ENCODE measurements at regions not wholly inside any gene's neighbourhood (a gene's known extent, or its start where the extent isn't known, plus 50 kb on each side); places are given as distances from the start of the nearest gene placed in this dataset.
"Not testable (repeated sequence)": the region's sequence is repeated elsewhere in the genome, so short reads cannot be mapped to it uniquely, and the experiment has no call there.

DNA sequence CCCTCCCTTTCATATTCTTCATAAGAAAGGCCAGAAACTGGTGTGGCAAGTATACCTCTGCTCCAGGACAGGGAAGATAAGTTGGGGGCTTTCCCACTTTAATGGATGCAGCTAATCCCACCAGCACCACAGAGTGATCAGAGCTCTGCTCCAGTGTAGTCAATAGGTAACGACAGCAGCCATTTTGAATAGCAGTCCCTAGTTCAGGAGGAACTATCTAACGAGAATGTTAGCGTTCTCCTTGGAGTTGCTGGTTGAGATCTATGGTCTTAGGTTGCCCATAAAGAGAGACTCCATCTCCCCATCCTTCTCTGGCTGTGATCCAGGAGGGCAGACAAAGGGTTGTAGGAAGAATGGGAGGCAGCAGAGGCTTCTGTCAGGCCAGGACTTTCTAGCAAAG lies 64.0 kb upstream of the CCDC90B start:
- Histone ChIP-seq H3K4me3 (ENCODE audit: low read depth, low read length) (no peak overlapping the region), H3K4me1 (ENCODE audit: control insufficient read depth, insufficient read depth, low read length) (no peaks in the 10 kb centered on the region), H3K36me3 (ENCODE audit: control insufficient read depth in 2 of 2, insufficient read depth in 1 of 2, low read length in 2 of 2) (no peaks in the 10 kb centered on the region), H3K27ac (ENCODE audit: extremely low read depth, low read depth, low read length) (no peak overlapping the region), H3K9me3 (ENCODE audit: control insufficient read depth, insufficient read depth, low read depth, low read length) (no peaks in the 10 kb centered on the region)
- ChIA-PET CTCF (no interaction called here), POLR2A (no interaction called here)
- TF ChIP-seq, protein P1, sequence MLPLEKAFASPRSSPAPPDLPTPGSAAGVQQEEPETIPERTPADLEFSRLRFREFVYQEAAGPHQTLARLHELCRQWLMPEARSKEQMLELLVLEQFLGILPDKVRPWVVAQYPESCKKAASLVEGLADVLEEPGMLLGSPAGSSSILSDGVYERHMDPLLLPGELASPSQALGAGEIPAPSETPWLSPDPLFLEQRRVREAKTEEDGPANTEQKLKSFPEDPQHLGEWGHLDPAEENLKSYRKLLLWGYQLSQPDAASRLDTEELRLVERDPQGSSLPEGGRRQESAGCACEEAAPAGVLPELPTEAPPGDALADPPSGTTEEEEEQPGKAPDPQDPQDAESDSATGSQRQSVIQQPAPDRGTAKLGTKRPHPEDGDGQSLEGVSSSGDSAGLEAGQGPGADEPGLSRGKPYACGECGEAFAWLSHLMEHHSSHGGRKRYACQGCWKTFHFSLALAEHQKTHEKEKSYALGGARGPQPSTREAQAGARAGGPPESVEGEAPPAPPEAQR (tag by site-specific recombination; IDR thresholded peaks at IDR 0.05) = no peak
- TF ChIP-seq ZNF529 (tag by site-specific recombination; IDR thresholded peaks at IDR 0.05; ENCODE audit: insufficient replicate concordance) = no peak
- no peak for TF ChIP-seq ZNF596 (tag by site-specific recombination; IDR thresholded peaks at IDR 0.05)
- TF ChIP-seq ZNF830 (tag by site-specific recombination; IDR thresholded peaks at IDR 0.05; ENCODE audit: low read depth) = no peak
- no peak for TF ChIP-seq ZNF155 (tag by site-specific recombination; IDR thresholded peaks at IDR 0.05)
- no peak for TF ChIP-seq ZNF776 (tag by site-specific recombination; IDR thresholded peaks at IDR 0.05; ENCODE audit: borderline replicate concordance)
- no peak for TF ChIP-seq ZNF843 (tag by site-specific recombination; IDR thresholded peaks at IDR 0.05)
- TF ChIP-seq ZNF248 (tag by site-specific recombination; IDR thresholded peaks at IDR 0.05) = no peak
- no peak for TF ChIP-seq ZNF777 (tag by site-specific recombination; IDR thresholded peaks at IDR 0.05; ENCODE audit: borderline replicate concordance)
- no peak for TF ChIP-seq ZNF239 (tag by site-specific recombination; IDR thresholded peaks at IDR 0.05)

GRCh38 chr11:83349296-83349695 lies 63.1 kb upstream of the CCDC90B start:
- ChIA-PET POLR2A (no interaction called here), CTCF (no interaction called here)
- Histone ChIP-seq H3K27ac (ENCODE audit: extremely low read depth, low read depth, low read length) (no peak overlapping the region), H3K4me3 (ENCODE audit: low read depth, low read length) (no peak overlapping the region), H3K4me1 (ENCODE audit: control insufficient read depth, insufficient read depth, low read length) (no peaks in the 10 kb centered on the region), H3K9me3 (ENCODE audit: control insufficient read depth, insufficient read depth, low read depth, low read length) (no peaks in the 10 kb centered on the region), H3K36me3 (ENCODE audit: control insufficient read depth in 2 of 2, insufficient read depth in 1 of 2, low read length in 2 of 2) (no peaks in the 10 kb centered on the region)
- no peak for TF ChIP-seq KLF17 (tag by site-specific recombination; IDR thresholded peaks at IDR 0.05)
- TF ChIP-seq ZNF776 (tag by site-specific recombination; IDR thresholded peaks at IDR 0.05; ENCODE audit: borderline replicate concordance) = no peak

DNA sequence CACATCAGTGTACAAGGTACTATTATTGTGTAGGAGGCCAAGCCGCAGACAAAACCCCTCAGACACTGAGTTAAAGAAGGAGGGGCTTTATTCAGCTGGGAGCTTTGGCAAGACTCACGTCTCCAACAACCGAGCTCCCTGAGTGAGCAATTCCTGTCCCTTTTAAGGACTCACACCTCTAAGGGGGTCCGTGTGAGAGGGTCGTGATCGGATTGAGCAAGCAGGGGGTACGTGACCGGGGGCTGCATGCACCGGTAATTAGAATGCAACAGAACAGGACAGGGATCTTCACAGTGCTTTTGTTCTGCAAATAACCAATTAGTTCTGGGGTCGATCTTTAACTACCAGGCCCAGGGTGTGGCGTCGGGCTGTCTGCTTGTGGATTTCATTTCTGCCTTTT lies 60.5 kb upstream of the CCDC90B start:
- CTCF ChIA-PET = interaction anchor here (0.6 kb wide), 1 partner anchor 363 kb away, joined by 3 read pairs; no protein-coding TSS in a partner anchor
- H3K27ac ChIP-seq (ENCODE audit: extremely low read depth, low read depth, low read length); H3K36me3 ChIP-seq (ENCODE audit: control insufficient read depth in 2 of 2, insufficient read depth in 1 of 2, low read length in 2 of 2); H3K4me1 ChIP-seq (ENCODE audit: control insufficient read depth, insufficient read depth, low read length); H3K9me3 ChIP-seq (ENCODE audit: control insufficient read depth, insufficient read depth, low read depth, low read length); H3K4me3 ChIP-seq (ENCODE audit: low read depth, low read length); POLR2A ChIA-PET: not testable (repeated sequence)

DNA sequence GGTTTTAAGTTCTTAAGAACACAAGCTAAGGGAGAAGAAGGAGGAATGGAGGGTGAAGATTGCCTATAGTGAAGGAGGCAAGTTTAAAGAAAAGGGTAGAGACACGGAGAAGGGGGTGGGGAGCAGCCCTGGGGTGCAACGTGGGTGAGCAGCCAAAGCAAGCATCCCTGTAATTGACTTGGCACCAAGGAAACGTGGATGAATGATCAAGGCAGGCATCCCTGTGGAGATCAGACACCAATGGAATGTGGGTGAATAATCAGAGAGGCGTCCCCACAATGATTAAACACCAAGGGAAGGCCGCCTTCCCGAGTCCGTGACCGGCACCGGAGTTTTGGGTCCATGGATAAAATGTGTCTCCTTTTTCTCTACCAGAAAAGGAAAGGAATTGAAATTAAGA lies 58.4 kb upstream of the CCDC90B start:
- CTCF ChIA-PET; H3K4me3 ChIP-seq (ENCODE audit: low read depth, low read length); H3K27ac ChIP-seq (ENCODE audit: extremely low read depth, low read depth, low read length); POLR2A ChIA-PET; H3K36me3 ChIP-seq (ENCODE audit: control insufficient read depth in 2 of 2, insufficient read depth in 1 of 2, low read length in 2 of 2); H3K4me1 ChIP-seq (ENCODE audit: control insufficient read depth, insufficient read depth, low read length); H3K9me3 ChIP-seq (ENCODE audit: control insufficient read depth, insufficient read depth, low read depth, low read length): not testable (repeated sequence)

- ChIA-PET POLR2A (no interaction called here), CTCF (interaction anchor here (0.6 kb wide), 1 partner anchor 46 kb away, joined by 3 read pairs; no protein-coding TSS in a partner anchor)
- Histone ChIP-seq H3K36me3 (ENCODE audit: control insufficient read depth in 2 of 2, insufficient read depth in 1 of 2, low read length in 2 of 2) (no peaks in the 10 kb centered on the region), H3K4me3 (ENCODE audit: low read depth, low read length) (no peak overlapping the region), H3K9me3 (ENCODE audit: control insufficient read depth, insufficient read depth, low read depth, low read length) (no peaks in the 10 kb centered on the region), H3K4me1 (ENCODE audit: control insufficient read depth, insufficient read depth, low read length) (no peaks in the 10 kb centered on the region), H3K27ac (ENCODE audit: extremely low read depth, low read depth, low read length) (no peak overlapping the region)
- TF ChIP-seq YY1 (tag by site-specific recombination; IDR thresholded peaks at IDR 0.05) (no peak), ZNF513 (tag by site-specific recombination; IDR thresholded peaks at IDR 0.05) (no peak), ZIC2 (tag by site-specific recombination; IDR thresholded peaks at IDR 0.05) (no peak), SCRT1 (tag by site-specific recombination; IDR thresholded peaks at IDR 0.05; ENCODE audit: borderline replicate concordance) (no peak), FEZF1 (tag by site-specific recombination; IDR thresholded peaks at IDR 0.05) (no peak)
These were observed 50.8 kb upstream of the CCDC90B start for GRCh38 chr11:83336993-83337392.
